ENCODE measurements at regions not wholly inside any gene's neighbourhood (a gene's known extent, or its start where the extent isn't known, plus 50 kb on each side); places are given as distances from the start of the nearest gene placed in this dataset.

DNA sequence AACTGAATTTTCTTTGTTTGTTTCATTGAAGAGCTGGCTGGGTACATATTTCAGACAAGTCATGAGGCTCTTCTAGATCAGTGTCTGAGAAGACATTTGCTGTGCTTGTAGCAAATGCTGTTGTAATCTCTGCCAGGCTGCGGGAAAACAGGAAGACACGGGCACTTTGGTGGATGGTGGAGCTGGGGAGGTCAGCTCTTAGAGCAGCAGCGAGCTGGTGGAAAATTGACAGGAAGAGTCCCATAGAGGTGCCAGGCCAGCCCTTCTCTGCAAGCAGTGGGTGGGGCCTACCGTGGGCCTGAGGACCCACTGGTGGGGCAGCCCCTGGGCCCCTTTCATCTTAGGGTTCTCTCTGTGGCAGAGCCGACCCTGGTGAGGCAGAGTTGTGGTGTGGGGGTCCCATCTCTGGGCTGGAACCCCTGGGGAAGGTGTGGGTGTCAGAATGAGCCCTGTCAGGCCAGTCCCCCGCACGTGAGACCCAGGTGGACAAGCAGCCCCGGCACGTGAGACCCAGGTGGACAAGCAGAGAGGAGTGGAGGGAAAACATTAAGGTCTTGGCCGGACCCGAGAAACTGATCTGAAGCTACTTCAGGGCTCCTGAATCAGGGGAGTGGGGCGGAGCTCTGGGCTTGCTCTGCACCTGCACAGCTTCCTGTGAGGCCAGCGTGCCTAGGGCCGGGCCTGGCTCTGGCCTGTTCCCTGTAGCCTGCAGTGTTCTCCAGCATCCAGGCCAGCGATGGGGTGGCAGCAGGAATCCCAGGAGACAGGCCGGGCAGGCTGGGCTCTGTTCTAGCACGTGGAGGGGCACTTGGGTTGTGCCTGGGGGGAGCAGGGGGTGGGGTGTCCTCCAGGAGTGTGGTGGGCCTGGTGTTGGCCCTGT lies 273.5 kb upstream of the HDAC4 start:
- no peak overlapping the region for H3K27ac ChIP-seq (ENCODE audit: extremely low read depth, low read depth, low read length)
- POLR2A ChIA-PET: no interaction called here
- H3K9me3 ChIP-seq (ENCODE audit: control insufficient read depth, insufficient read depth, low read depth, low read length): no peaks in the 10 kb centered on the region
- CTCF ChIA-PET: interaction anchor here (0.9 kb wide), 1 partner anchor 14 kb away, joined by 3 read pairs; no protein-coding TSS in a partner anchor
- H3K4me1 ChIP-seq (ENCODE audit: control insufficient read depth, insufficient read depth, low read length): no peaks in the 10 kb centered on the region
- H3K36me3 ChIP-seq (ENCODE audit: control insufficient read depth in 2 of 2, insufficient read depth in 1 of 2, low read length in 2 of 2): no peaks in the 10 kb centered on the region
- TF ChIP-seq BCL11B (tag by site-specific recombination; IDR thresholded peaks at IDR 0.05; ENCODE audit: low read depth) (no peak), OSR2 (tag by site-specific recombination; IDR thresholded peaks at IDR 0.05) (no peak), ZIC2 (tag by site-specific recombination; IDR thresholded peaks at IDR 0.05) (no peak), ZNF571 (tag by site-specific recombination; IDR thresholded peaks at IDR 0.05) (no peak), ZNF24 (tag by site-specific recombination; IDR thresholded peaks at IDR 0.05) (no peak), ZBTB1 (tag by site-specific recombination; IDR thresholded peaks at IDR 0.05) (no peak), ZNF112 (tag by site-specific recombination; IDR thresholded peaks at IDR 0.05) (no peak), ZNF510 (tag by site-specific recombination; IDR thresholded peaks at IDR 0.05; ENCODE audit: insufficient replicate concordance) (no peak), ZNF473 (tag by site-specific recombination; IDR thresholded peaks at IDR 0.05) (no peak), ZEB2 (tag by site-specific recombination; IDR thresholded peaks at IDR 0.05) (no peak), ZNF121 (tag by site-specific recombination; IDR thresholded peaks at IDR 0.05) (no peak), ZNF777 (tag by site-specific recombination; IDR thresholded peaks at IDR 0.05; ENCODE audit: borderline replicate concordance) (no peak)
- TF ChIP-seq, protein P1, sequence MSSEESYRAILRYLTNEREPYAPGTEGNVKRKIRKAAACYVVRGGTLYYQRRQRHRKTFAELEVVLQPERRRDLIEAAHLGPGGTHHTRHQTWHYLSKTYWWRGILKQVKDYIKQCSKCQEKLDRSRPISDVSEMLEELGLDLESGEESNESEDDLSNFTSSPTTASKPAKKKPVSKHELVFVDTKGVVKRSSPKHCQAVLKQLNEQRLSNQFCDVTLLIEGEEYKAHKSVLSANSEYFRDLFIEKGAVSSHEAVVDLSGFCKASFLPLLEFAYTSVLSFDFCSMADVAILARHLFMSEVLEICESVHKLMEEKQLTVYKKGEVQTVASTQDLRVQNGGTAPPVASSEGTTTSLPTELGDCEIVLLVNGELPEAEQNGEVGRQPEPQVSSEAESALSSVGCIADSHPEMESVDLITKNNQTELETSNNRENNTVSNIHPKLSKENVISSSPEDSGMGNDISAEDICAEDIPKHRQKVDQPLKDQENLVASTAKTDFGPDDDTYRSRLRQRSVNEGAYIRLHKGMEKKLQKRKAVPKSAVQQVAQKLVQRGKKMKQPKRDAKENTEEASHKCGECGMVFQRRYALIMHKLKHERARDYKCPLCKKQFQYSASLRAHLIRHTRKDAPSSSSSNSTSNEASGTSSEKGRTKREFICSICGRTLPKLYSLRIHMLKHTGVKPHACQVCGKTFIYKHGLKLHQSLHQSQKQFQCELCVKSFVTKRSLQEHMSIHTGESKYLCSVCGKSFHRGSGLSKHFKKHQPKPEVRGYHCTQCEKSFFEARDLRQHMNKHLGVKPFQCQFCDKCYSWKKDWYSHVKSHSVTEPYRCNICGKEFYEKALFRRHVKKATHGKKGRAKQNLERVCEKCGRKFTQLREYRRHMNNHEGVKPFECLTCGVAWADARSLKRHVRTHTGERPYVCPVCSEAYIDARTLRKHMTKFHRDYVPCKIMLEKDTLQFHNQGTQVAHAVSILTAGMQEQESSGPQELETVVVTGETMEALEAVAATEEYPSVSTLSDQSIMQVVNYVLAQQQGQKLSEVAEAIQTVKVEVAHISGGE (tag by site-specific recombination; conservative IDR thresholded peaks at IDR 0.05; ENCODE audit: low read depth): no peak
- TF ChIP-seq, protein P2, sequence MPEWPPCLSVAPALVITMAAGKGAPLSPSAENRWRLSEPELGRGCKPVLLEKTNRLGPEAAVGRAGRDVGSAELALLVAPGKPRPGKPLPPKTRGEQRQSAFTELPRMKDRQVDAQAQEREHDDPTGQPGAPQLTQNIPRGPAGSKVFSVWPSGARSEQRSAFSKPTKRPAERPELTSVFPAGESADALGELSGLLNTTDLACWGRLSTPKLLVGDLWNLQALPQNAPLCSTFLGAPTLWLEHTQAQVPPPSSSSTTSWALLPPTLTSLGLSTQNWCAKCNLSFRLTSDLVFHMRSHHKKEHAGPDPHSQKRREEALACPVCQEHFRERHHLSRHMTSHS (tag by site-specific recombination; IDR thresholded peaks at IDR 0.05): no peak
- TF ChIP-seq, protein P3, sequence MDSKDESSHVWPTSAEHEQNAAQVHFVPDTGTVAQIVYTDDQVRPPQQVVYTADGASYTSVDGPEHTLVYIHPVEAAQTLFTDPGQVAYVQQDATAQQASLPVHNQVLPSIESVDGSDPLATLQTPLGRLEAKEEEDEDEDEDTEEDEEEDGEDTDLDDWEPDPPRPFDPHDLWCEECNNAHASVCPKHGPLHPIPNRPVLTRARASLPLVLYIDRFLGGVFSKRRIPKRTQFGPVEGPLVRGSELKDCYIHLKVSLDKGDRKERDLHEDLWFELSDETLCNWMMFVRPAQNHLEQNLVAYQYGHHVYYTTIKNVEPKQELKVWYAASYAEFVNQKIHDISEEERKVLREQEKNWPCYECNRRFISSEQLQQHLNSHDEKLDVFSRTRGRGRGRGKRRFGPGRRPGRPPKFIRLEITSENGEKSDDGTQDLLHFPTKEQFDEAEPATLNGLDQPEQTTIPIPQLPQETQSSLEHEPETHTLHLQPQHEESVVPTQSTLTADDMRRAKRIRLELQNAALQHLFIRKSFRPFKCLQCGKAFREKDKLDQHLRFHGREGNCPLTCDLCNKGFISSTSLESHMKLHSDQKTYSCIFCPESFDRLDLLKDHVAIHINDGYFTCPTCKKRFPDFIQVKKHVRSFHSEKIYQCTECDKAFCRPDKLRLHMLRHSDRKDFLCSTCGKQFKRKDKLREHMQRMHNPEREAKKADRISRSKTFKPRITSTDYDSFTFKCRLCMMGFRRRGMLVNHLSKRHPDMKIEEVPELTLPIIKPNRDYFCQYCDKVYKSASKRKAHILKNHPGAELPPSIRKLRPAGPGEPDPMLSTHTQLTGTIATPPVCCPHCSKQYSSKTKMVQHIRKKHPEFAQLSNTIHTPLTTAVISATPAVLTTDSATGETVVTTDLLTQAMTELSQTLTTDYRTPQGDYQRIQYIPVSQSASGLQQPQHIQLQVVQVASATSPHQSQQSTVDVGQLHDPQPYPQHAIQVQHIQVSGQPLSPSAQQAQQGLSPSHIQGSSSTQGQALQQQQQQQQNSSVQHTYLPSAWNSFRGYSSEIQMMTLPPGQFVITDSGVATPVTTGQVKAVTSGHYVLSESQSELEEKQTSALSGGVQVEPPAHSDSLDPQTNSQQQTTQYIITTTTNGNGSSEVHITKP (tag by site-specific recombination; IDR thresholded peaks at IDR 0.05): no peak
- TF ChIP-seq, protein P4, sequence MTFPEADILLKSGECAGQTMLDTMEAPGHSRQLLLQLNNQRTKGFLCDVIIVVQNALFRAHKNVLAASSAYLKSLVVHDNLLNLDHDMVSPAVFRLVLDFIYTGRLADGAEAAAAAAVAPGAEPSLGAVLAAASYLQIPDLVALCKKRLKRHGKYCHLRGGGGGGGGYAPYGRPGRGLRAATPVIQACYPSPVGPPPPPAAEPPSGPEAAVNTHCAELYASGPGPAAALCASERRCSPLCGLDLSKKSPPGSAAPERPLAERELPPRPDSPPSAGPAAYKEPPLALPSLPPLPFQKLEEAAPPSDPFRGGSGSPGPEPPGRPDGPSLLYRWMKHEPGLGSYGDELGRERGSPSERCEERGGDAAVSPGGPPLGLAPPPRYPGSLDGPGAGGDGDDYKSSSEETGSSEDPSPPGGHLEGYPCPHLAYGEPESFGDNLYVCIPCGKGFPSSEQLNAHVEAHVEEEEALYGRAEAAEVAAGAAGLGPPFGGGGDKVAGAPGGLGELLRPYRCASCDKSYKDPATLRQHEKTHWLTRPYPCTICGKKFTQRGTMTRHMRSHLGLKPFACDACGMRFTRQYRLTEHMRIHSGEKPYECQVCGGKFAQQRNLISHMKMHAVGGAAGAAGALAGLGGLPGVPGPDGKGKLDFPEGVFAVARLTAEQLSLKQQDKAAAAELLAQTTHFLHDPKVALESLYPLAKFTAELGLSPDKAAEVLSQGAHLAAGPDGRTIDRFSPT (tag by site-specific recombination; IDR thresholded peaks at IDR 0.05): no peak
- TF ChIP-seq, protein P5, sequence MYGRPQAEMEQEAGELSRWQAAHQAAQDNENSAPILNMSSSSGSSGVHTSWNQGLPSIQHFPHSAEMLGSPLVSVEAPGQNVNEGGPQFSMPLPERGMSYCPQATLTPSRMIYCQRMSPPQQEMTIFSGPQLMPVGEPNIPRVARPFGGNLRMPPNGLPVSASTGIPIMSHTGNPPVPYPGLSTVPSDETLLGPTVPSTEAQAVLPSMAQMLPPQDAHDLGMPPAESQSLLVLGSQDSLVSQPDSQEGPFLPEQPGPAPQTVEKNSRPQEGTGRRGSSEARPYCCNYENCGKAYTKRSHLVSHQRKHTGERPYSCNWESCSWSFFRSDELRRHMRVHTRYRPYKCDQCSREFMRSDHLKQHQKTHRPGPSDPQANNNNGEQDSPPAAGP (tag by site-specific recombination; IDR thresholded peaks at IDR 0.05): no peak
- TF ChIP-seq, protein P6, sequence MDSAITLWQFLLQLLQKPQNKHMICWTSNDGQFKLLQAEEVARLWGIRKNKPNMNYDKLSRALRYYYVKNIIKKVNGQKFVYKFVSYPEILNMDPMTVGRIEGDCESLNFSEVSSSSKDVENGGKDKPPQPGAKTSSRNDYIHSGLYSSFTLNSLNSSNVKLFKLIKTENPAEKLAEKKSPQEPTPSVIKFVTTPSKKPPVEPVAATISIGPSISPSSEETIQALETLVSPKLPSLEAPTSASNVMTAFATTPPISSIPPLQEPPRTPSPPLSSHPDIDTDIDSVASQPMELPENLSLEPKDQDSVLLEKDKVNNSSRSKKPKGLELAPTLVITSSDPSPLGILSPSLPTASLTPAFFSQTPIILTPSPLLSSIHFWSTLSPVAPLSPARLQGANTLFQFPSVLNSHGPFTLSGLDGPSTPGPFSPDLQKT (IDR thresholded peaks at IDR 0.05; ENCODE audit: borderline replicate concordance, low read depth, low read length): no peak
- no peak overlapping the region for H3K4me3 ChIP-seq (ENCODE audit: low read depth, low read length)

Data from HEK293 (cell line).